ENCODE measurements at regions not wholly inside any gene's neighbourhood (a gene's known extent, or its start where the extent isn't known, plus 50 kb on each side); places are given as distances from the start of the nearest gene placed in this dataset.

DNA sequence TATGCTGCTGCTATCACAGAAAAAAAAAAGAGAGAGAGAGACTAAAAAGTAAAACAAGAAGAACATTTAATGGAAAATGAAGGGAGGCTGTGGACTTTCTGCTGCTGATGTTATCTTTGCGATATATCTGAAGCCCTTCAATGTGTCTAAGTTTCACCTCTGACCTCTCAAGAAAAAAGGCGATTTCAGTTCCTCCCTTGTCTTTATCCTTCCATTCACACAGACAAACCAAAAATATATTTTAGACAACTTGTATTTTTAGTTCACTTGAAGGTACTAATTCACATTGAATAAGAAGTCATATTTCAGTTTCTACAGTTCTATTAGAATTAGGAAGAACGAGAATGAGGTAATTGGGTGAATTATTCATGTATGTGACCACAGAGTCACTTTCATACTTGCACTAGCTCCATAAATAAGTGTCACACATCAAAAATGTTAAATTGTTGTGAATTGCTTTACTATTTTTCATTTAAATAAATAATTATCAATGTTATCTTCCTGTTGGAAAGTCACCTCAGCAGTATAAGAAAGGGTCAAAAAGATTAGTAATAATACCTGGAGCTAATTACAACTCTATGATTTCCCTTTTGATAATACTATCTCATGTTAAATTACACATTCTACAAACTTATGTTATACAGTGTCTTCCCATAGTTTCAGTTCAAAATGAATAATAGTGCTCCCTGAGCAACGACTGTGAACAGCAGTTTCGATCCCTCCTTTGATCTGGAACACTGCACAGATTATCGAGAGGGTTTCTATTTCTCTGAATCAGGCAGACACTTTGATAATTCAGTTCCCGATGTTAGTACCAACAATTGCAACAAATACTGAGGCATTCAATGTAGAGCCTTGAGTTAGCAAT, 85.2 kb upstream of the PLCB4 start:
- no peaks in the 10 kb centered on the region for H3K4me1 ChIP-seq (replicated peaks in 1 of 2; ENCODE audit: control insufficient read depth in 2 of 2, insufficient read depth in 2 of 2, low read length in 2 of 2)
- DNase-seq (ENCODE audit: extremely low read depth in 1 of 4, low spot score in 3 of 4) (no peak), ATAC-seq (no peak), FAIRE-seq (no peak)
- BruUV-seq (replicated peaks): no TSS peak
- CTCF ChIA-PET (ENCODE audit: low intra/inter-chr PET ratio): no interaction called here
- H3K27me3 ChIP-seq (ENCODE audit: control insufficient read depth in 2 of 2, insufficient read depth in 2 of 2, low read length in 2 of 2): no peaks in the 10 kb centered on the region
- H3K9ac ChIP-seq (ENCODE audit: insufficient read depth in 1 of 2, low read depth in 2 of 2, low read length in 2 of 2): no peak overlapping the region
- H3K27ac ChIP-seq (ENCODE audit: extremely low read depth, low read depth, low read length): no peak overlapping the region
- H2AFZ ChIP-seq (ENCODE audit: low read depth, low read length): no peak overlapping the region
- no peaks in the 10 kb centered on the region for H3K9me1 ChIP-seq (ENCODE audit: control insufficient read depth, insufficient read depth, low read length)
- H4K20me1 ChIP-seq (replicated peaks; ENCODE audit: control insufficient read depth, insufficient read depth, low read length): no peaks in the 10 kb centered on the region
- in situ Hi-C loops (cut with MboI) (no loop called here), intact Hi-C loops (cut with micrococcal nuclease) (no loop called here)
- no peak overlapping the region for H3K4me3 ChIP-seq
- no peaks in the 10 kb centered on the region for H3K36me3 ChIP-seq (ENCODE audit: control insufficient read depth, insufficient read depth, low read length)
- H3K4me2 ChIP-seq (ENCODE audit: insufficient read depth, low read length): no peak overlapping the region
- no peaks in the 10 kb centered on the region for H3K9me3 ChIP-seq (replicated peaks; ENCODE audit: control insufficient read depth, insufficient read depth, low read depth, low read length)
- WGBS (ENCODE audit: insufficient coverage, low coverage, missing lambda C conversion rate): 18% methylated on average over 7 of the region's 7 CpGs
- POLR2A ChIA-PET: interaction anchor here (0.7 kb wide), 1 partner anchor 14 kb away, joined by 3 read pairs; no protein-coding TSS in a partner anchor
- TF ChIP-seq ZFPM2 (CRISPR knock-in tag; IDR thresholded peaks at IDR 0.05): no peak
- no peak for TF ChIP-seq RNF2 (IDR thresholded peaks at IDR 0.05)
- no peak for TF ChIP-seq SAFB (IDR thresholded peaks at IDR 0.05; ENCODE audit: borderline replicate concordance, low read depth, low read length)
- no peaks in the 10 kb centered on the region for H3K79me2 ChIP-seq (ENCODE audit: control insufficient read depth, insufficient read depth, low read length)

DNA sequence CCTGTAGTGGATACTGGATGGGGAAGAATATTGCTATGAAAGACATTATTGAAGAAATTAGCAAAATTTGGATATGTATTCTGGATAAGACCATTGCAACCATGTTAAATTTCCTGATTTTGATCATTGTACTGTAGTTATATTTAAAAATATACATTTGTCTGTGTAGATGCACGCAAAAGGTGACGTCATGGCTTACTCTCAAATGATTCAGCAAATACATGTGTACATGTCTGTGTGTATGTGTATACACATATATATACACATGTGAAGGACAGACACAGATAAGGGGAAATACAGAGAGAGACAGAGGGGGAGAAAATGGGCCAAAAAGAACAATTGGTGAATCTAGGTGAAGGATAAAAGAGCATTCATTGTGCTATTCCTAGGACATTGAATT, 82.3 kb upstream of the PLCB4 start:
- 0% methylated on average over 1 of the region's 2 CpGs for WGBS (ENCODE audit: insufficient coverage, low coverage, missing lambda C conversion rate)
- no peaks in the 10 kb centered on the region for H3K27me3 ChIP-seq (ENCODE audit: control insufficient read depth in 2 of 2, insufficient read depth in 2 of 2, low read length in 2 of 2)
- no peak overlapping the region for H3K4me3 ChIP-seq
- H3K79me2 ChIP-seq (ENCODE audit: control insufficient read depth, insufficient read depth, low read length): no peaks in the 10 kb centered on the region
- H3K9ac ChIP-seq (ENCODE audit: insufficient read depth in 1 of 2, low read depth in 2 of 2, low read length in 2 of 2): no peak overlapping the region
- POLR2A ChIA-PET: no interaction called here
- DNase-seq (ENCODE audit: extremely low read depth in 1 of 4, low spot score in 3 of 4) (no peak), FAIRE-seq (no peak), ATAC-seq (no peak)
- in situ Hi-C loops (cut with MboI) (no loop called here), intact Hi-C loops (cut with micrococcal nuclease) (no loop called here)
- no peaks in the 10 kb centered on the region for H3K36me3 ChIP-seq (ENCODE audit: control insufficient read depth, insufficient read depth, low read length)
- no peak overlapping the region for H2AFZ ChIP-seq (ENCODE audit: low read depth, low read length)
- no peaks in the 10 kb centered on the region for H3K9me1 ChIP-seq (ENCODE audit: control insufficient read depth, insufficient read depth, low read length)
- CTCF ChIA-PET (ENCODE audit: low intra/inter-chr PET ratio): no interaction called here
- no peak overlapping the region for H3K4me2 ChIP-seq (ENCODE audit: insufficient read depth, low read length)
- BruUV-seq (replicated peaks): no TSS peak
- H3K4me1 ChIP-seq (replicated peaks in 1 of 2; ENCODE audit: control insufficient read depth in 2 of 2, insufficient read depth in 2 of 2, low read length in 2 of 2): no peaks in the 10 kb centered on the region
- no peak overlapping the region for H3K27ac ChIP-seq (ENCODE audit: extremely low read depth, low read depth, low read length)
- TF ChIP-seq, protein P1, sequence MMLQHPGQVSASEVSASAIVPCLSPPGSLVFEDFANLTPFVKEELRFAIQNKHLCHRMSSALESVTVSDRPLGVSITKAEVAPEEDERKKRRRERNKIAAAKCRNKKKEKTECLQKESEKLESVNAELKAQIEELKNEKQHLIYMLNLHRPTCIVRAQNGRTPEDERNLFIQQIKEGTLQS (IDR thresholded peaks at IDR 0.05): 0 out of 2 replicates have a peak, but pooled peaks have one; percentile 26
- TF ChIP-seq, protein P1 (CRISPR knock-in tag; conservative IDR thresholded peaks at IDR 0.05): no peak
- TF ChIP-seq KDM4B (IDR thresholded peaks at IDR 0.05; ENCODE audit: borderline replicate concordance in 2 of 2, low read depth in 1 of 2) (no peak), MTA3 (IDR thresholded peaks at IDR 0.05; ENCODE audit: borderline replicate concordance) (no peak)
- H4K20me1 ChIP-seq (replicated peaks; ENCODE audit: control insufficient read depth, insufficient read depth, low read length): no peaks in the 10 kb centered on the region
- no peaks in the 10 kb centered on the region for H3K9me3 ChIP-seq (replicated peaks; ENCODE audit: control insufficient read depth, insufficient read depth, low read depth, low read length)

Measured in K562 (cell line).